ENCODE measurements at regions not wholly inside any gene's neighbourhood (a gene's known extent, or its start where the extent isn't known, plus 50 kb on each side); places are given as distances from the start of the nearest gene placed in this dataset.

DNA sequence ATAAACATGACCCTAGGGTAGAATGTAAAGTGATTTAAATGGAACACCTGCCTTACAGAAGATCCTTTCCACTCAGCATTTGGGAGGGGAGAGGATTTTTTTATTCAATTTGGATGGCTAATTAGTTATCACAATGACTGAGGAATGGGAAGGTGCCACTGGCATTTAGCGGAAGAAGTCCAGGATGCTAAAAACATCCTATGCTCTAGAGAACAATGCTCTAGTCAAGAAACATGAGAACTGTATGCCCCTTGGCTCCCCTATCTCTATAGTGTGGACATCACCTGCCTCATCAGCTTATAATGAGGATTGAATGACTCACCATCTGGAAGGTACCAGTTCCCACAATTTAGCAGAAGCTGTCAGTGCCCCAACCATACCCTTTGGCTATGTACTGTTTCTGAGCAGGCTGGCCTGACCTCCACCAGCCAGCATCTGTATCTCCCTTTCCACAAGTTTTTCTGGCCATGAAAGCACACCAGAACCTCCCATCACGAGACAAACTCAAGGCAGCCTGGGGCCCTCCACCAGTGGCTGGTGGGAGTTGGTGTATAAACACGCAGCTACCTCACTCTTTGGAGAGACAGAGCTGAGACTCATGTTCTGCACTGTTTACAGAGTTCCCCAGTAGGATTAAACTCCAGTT is 109.7 kb upstream of the VASH1 start:
- intact Hi-C loops (cut with DNase I) = no loop called here
- H3K27ac ChIP-seq = no peak overlapping the region
- no peaks in the 10 kb centered on the region for H3K9me3 ChIP-seq
- TF ChIP-seq, protein P1, sequence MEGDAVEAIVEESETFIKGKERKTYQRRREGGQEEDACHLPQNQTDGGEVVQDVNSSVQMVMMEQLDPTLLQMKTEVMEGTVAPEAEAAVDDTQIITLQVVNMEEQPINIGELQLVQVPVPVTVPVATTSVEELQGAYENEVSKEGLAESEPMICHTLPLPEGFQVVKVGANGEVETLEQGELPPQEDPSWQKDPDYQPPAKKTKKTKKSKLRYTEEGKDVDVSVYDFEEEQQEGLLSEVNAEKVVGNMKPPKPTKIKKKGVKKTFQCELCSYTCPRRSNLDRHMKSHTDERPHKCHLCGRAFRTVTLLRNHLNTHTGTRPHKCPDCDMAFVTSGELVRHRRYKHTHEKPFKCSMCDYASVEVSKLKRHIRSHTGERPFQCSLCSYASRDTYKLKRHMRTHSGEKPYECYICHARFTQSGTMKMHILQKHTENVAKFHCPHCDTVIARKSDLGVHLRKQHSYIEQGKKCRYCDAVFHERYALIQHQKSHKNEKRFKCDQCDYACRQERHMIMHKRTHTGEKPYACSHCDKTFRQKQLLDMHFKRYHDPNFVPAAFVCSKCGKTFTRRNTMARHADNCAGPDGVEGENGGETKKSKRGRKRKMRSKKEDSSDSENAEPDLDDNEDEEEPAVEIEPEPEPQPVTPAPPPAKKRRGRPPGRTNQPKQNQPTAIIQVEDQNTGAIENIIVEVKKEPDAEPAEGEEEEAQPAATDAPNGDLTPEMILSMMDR (IDR thresholded peaks at IDR 0.05) = no peak
- TF ChIP-seq POLR2A (IDR thresholded peaks at IDR 0.05) (no peak), POLR2AphosphoS5 (IDR thresholded peaks at IDR 0.05; ENCODE audit: insufficient read depth in 1 of 2, low read depth in 1 of 2) (no peak)
- no peak for DNase-seq (ENCODE audit: extremely low spot score in 2 of 2)
- no peak overlapping the region for H3K4me3 ChIP-seq
- H3K36me3 ChIP-seq = no peaks in the 10 kb centered on the region
- no peaks in the 10 kb centered on the region for H3K4me1 ChIP-seq
- H3K27me3 ChIP-seq = no peaks in the 10 kb centered on the region

DNA sequence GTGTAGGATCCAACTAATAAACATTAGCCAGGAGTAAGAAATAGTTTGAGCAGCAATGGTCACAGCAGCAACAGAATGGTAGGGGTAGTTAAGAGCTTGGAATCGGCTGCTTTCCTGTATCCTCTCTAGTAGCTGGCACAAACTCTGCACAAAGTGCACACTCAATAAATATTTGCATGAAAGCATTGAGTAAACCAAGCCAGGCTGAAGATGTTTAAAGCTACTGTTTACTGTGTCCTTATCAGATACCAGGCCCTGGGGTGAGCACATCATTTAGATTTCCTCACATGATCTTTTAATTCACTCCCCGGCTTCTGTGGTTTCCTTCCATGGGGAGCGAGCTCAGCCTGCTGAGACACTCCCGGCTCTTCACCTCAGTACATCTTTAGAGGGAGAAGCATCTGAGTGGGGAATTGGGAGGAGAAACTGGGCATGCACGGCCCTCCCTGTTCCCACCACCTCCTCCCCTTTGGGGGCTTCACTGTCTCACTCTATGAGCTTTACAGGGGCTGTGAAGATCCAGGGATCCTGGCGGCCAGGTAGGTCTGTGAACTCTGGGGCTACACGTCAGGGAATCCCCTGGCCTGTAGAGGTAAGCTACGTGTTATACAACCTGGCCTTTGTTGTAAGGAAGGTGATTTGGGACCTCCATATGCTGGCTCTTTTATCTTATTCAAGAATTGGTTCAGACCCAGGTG is 107.2 kb upstream of the VASH1 start:
- H3K4me3 ChIP-seq = no peak overlapping the region
- no peak overlapping the region for H3K27ac ChIP-seq
- intact Hi-C loops (cut with DNase I) = no loop called here
- DNase-seq (ENCODE audit: extremely low spot score in 2 of 2) = no peak
- no peaks in the 10 kb centered on the region for H3K27me3 ChIP-seq
- no peaks in the 10 kb centered on the region for H3K4me1 ChIP-seq
- H3K9me3 ChIP-seq = no peaks in the 10 kb centered on the region
- no peaks in the 10 kb centered on the region for H3K36me3 ChIP-seq
- TF ChIP-seq POLR2A (IDR thresholded peaks at IDR 0.05) = no peak
- TF ChIP-seq, protein P1 (IDR thresholded peaks at IDR 0.05) = no peak
- no peak for TF ChIP-seq POLR2AphosphoS5 (IDR thresholded peaks at IDR 0.05; ENCODE audit: insufficient read depth in 1 of 2, low read depth in 1 of 2)

- H3K4me1 ChIP-seq = no peaks in the 10 kb centered on the region
- DNase-seq (ENCODE audit: extremely low spot score in 2 of 2) = no peak
- H3K4me3 ChIP-seq = no peak overlapping the region
- intact Hi-C loops (cut with DNase I) = no loop called here
- H3K27ac ChIP-seq = no peak overlapping the region
- TF ChIP-seq POLR2A (IDR thresholded peaks at IDR 0.05) (no peak), POLR2AphosphoS5 (IDR thresholded peaks at IDR 0.05; ENCODE audit: insufficient read depth in 1 of 2, low read depth in 1 of 2) (no peak)
- TF ChIP-seq, protein P1 (IDR thresholded peaks at IDR 0.05) = no peak
- no peaks in the 10 kb centered on the region for H3K36me3 ChIP-seq
- H3K9me3 ChIP-seq = no peaks in the 10 kb centered on the region
- H3K27me3 ChIP-seq = no peaks in the 10 kb centered on the region
Measured at GRCh38 chr14:76654573-76655108, 106.6 kb upstream of the VASH1 start.

GRCh38 chr14:76655331-76655730 is 105.9 kb upstream of the VASH1 start:
- intact Hi-C loops (cut with DNase I) = no loop called here

More at GRCh38 chr14:76655331-76655730, 105.9 kb upstream of the VASH1 start:
- H3K4me1 ChIP-seq = no peaks in the 10 kb centered on the region
- H3K9me3 ChIP-seq = no peaks in the 10 kb centered on the region
- H3K4me3 ChIP-seq = no peak overlapping the region
- H3K27me3 ChIP-seq = no peaks in the 10 kb centered on the region
- no peak overlapping the region for H3K27ac ChIP-seq
- DNase-seq (ENCODE audit: extremely low spot score in 2 of 2) = no peak
- TF ChIP-seq, protein P1 (IDR thresholded peaks at IDR 0.05) = no peak
- TF ChIP-seq POLR2AphosphoS5 (IDR thresholded peaks at IDR 0.05; ENCODE audit: insufficient read depth in 1 of 2, low read depth in 1 of 2) (no peak), POLR2A (IDR thresholded peaks at IDR 0.05) (no peak)
- H3K36me3 ChIP-seq = no peaks in the 10 kb centered on the region

Data from vagina (tissue), 2 donors.